NCI-H446 treated with DMSO at 0.1 percent for 48 hours (cell line): ENCODE measurements at regions not wholly inside any gene's neighbourhood (a gene's known extent, or its start where the extent isn't known, plus 50 kb on each side); places are given as distances from the start of the nearest gene placed in this dataset.
"Not testable (repeated sequence)": the region's sequence is repeated elsewhere in the genome, so short reads cannot be mapped to it uniquely, and the experiment has no call there.

Source experiments
- DNase-seq: peaks from one replicate; lab custom pipeline; 2025; lab: John Stamatoyannopoulos, UW

DNA sequence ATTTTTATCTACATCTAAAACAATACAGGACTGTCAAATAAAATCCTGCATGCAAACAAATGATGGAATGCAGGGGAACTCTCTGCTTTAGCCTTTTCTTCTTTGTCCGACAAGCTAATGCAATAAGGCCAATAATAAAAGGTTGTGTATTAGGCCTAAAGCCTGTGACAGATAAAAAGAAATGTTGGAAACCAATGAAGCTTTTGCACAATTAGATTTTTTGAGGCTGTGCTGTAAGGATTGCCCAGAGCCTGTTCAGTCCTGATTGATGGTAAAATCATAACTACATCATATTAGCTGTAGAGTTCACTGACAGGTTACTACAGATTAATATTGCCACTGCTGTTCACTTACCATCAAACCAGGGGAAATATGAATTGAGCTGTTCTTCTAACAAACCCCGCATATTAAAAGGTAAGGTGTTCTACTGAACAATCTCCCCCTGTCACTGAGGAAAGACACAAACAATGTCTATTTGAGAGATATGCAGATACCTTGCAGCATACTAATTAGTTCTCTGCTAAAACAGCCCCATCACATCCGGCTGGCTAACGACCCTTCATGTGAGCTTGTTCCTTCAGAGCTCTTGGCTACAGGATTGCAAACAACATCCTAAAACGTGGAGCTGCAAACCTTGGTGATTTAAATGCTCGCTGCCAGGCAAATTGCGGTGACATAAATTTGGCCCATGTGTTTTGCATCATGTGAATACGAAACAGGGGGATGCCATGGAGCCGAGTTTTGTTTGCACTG lies 305.4 kb downstream of the MTX2 start:
- DNase-seq, result no peak

DNA sequence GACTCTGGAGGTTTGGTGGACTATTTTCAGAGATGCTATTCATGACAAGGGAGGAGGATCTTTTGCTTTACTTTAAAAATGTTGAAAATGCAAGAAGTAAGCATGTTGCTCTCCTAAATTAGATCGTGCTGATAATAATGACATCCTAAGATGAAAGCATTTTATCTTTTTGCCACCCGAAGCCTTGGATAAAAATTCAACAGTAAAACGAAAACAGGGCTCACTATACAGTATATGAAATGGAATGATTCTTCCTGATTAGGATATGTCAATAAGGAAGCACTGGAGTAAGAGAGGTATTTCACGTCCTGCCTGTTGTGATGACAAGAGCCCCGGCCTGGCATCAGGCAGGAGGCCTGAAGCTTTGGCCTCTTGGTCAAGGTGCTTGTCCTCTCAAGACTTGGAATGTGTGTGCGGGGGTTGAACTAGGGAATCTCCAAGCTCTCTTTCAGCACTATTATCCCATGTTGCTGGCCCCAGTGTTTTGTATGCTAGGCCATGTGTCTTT lies 306.0 kb downstream of the MTX2 start:
- DNase-seq, result no peak

DNA sequence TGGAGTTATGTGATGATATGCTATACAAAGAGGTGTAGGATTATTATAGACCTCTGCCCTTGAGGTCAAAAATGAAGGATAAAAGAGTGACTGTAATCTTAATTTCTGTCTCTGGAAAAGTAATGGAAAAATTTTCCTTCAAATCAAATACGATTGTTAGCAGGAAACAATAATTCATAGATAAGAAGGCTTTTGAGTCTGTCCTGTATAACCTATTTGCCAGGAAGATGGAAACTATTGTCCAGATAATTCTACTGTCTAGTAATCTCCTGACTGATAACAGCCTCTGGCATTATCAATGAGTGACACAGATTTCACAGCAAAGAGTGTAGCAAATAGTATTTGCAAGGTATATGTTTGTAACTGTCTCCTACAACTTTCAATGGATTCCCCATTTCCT lies 307.8 kb downstream of the MTX2 start:
- no peak for DNase-seq

DNA sequence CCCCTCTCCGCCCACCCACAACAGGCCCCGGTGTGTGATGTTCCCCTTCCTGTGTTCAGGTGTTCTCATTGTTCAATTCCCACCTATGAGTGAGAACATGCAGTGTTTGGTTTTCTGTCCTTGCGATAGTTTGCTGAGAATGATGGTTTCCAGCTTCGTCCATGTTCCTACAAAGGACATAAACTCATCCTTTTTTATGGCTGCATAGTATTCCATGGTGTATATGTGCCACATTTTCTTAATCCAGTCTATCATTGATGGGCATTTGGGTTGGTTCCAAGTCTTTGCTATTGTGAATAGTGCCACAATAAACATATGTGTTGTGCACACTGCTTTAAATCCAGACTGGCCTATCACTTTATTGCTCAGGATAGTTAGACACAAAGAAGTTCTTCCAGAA lies 309.1 kb downstream of the MTX2 start:
- DNase-seq, result not testable (repeated sequence)

DNA sequence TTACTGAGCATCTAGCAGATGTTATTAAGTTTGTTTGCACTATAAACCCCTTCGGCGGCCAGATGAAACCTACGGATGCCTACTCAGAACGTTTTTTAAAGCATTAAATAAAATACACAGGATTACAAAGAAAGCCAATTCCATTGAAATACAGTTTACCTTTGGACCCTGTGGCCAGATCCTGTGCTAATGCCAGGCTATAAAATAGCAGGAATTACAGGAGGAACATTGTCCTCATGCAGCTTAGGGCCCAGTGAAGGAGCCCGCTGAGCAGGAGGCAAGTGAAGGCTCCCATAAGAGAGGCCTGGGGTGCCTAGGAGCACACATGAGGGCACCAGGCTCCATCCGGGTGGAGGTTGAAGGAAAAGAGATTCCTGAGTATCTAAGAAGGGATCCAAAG lies 310.4 kb downstream of the MTX2 start:
- DNase-seq, result no peak

DNA sequence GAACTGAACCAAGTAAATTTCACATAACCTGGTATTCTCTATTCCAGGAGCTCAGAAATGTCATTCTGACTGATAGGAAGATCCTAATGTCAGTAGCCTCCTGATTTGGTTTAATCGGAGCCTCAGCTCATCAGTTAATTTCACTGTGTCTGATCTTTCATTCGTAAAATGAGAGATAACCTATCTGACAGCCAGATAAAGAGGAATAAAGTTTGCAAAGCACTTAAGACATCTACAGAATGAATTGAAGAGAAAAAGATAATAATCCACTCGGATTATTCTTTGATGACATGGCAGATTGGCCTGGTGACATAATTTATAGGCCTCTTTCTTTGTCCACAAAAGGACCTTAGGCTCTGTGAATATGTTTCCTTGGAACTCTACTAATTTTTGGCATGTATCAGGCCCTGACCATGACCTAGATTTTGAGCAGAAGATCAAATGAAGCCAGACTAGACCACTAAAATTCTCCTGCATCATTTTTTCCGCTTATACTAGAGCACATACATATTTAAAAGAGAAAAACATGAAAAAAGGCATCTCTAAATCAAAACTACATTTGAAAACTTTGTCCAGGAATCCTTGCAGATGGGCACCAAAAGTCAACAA lies 312.4 kb downstream of the MTX2 start:
- no peak for DNase-seq

DNA sequence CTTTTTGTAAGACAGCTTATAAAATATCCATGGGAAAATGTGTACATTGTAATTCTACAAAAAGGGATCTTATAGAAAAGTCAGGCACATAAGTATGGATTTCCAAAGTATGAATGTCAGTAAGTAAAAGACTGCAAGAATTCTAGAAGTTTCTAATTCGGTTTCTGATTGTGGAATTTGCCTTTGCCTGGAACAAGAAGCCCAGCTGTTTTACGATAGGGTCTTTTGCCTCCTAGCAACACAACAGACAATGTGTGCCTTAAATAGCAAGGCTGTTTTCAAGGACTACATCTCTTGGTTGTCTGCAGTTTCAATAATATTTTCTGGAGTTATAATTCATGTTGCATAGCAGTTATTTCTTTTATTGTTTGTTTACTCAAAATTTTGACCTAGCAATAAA lies 312.9 kb downstream of the MTX2 start:
- DNase-seq, result no peak

DNA sequence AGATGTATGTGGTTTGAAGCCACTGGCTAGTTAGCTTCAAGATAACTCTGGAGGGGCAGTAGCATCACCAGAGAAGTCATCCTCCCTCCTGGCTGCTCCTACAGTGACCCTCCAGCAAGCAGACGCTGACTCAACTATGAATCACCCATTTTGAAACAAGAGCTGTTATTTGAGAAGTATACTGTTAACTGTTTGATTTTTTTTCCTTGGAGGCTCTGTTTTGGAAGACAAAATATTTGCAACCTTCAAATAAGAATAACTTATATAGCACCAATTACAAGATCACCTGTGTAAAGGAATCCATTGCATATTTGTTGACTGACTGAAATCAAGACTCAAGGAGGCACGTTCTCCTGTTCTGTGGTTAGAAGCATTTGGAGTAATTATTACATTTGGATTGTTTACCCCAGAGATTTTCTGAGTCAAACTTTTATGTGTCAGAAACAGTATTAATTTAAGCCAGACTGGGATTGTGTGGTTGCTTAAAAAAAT lies 313.8 kb downstream of the MTX2 start:
- no peak for DNase-seq

DNA sequence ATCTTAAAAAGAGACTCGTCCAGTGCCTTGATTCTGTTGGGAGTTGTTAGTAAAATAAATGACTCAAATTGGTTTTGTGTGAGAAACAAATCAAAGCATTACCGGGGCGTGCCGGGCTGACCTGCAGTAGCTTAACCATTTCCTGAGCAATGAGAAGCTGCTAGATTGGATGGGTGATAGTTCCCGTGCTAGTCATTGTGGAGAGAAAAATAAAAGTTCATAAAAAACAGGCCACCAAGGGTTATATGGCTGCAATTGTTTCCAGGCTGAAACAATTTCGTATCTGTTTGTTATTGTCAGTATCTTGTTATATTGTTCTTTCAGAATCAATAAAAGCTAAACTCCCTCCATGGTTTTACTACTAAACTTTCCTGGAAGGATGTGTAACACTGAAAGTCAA lies 314.4 kb downstream of the MTX2 start:
- DNase-seq, result no peak

DNA sequence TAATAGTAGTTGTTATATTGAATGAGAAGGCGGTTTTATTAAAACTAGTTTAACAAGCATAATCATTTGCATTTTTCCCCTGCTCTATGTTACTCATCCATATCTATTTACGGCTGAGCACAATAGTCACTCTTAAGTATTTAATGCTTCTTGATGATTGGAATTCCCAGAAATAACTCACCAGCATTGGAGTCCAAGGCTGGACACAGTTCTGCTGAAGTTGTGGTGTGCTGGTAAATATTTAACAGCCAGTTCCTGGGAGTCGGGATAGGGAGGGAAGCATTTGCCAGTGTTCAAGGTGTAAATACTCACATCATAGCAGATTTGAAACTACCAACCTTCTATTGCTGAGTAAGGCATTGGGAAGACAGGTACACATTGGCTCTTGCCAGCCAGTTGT lies 315.1 kb downstream of the MTX2 start:
- DNase-seq, result no peak

DNA sequence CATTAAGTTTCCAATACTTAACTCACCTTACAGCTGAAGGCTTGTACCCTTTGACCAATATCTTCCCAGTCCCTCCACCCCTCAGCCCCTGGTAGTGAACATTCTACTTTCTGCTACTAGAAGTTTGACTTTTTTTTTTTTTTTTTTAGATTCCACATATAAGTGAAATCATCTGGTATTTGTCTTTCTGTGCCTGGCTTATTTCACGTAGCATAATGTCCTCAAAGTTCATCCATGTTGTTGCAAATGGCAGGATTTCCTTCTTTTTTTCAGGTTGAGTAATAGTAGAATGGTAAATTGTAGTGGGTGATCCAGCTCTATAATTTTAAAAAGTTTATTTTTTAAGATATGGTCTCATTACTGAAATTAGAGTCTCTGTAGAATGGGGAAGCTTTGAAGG lies 316.0 kb downstream of the MTX2 start:
- DNase-seq, result no peak

DNA sequence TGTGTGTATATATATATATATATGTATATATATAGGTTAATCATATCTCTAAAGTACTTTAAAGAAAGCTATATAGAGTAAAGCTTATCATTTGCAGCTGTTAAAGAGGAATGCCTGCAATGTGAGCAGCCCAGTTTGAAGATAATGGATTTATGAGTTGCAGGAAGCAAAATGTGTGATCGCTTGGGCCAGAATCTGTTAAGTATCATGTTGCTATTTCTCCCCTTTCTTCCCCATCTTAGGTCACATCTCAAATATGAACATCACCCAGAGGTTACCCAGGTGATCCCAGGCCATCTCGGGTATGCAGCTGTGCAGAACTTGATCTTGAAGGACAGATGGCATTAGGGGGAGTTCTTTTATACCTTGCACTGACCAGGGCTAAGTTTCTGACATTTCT lies 316.5 kb downstream of the MTX2 start:
- no peak for DNase-seq

DNA sequence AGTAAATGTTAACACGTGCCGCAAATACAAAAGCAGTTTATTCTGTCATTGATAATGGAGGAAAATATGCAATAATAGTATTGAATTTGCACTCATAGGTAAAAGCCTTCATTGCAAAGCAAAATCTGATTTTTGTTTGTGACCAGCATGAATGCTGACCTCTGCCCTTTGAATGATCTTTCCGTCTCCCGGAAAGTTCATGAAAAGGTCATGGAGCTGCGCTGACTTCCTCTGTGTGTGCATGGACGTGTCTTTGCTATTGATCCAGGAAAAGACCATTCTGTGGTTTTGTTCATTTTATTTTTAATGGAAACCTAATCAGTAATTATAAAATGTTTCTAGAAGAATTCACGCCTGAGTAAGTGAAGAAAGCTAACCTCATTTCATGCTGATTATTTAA lies 320.0 kb downstream of the MTX2 start:
- DNase-seq, result no peak

DNA sequence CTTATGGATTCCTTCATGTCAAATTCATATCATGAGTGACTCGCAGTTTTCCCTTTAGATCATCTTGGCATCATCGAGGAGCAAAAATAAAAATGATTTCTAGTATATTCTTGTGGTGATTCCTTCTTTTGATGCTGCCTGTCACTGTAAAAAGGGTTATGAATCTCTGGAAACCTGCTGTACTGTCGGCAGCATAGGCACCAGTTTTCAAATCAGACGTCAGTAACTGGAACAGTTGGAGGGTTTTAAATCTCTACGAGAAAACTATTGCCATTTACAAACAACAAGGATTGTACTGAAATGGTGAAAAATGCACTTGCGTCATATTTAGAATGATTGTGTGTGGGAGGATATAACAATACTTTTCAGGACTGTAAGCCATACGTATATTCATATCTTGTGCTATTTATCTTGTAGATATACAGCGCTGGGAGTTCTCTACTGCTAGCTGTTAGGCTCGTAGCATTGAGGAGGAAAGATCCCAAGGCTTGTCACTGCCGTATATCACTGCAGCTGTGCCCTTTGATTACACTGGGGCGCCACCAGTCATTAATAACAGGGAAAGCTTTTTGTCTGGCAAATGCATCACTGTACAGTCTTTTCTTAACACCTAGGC lies 320.7 kb downstream of the MTX2 start:
- no peak for DNase-seq

DNA sequence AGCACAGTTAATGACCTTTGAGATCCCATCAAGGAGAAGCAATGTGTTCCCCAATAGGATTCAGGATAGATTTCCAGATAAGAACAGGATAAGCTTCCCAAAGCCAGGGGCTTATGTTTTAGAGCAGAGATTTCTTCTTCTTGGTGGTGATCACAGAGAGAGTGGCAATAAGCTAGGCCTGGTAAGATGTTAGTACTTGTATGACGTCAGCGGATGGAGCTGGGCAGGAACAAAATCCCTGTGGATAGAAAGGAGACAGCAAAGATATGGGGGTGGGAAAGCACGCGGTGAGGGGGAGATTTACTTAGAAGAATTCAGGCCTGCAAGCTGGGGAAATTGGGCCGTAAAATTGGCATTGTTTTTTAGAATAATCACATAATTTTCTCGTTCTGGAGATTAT lies 323.0 kb downstream of the MTX2 start:
- no peak for DNase-seq

DNA sequence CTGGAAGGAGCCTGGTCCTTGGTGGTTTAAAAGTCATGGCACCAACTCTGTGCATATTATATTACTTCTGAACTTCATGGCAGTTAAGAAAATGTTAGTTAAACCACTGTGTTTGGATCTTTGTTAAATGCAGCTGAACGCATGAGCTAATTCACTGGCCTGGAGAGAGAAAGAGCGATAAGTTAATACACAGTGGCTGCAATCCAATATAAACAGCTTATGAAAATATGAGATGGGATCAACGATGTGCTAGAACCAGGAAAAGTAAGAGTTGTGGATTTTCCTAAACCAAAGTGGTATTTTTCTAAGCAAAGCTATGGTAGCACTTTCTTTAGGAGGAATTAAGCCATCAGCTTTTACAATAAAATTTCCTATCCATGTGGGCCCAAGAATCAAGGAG lies 326.7 kb downstream of the MTX2 start:
- DNase-seq, result no peak

DNA sequence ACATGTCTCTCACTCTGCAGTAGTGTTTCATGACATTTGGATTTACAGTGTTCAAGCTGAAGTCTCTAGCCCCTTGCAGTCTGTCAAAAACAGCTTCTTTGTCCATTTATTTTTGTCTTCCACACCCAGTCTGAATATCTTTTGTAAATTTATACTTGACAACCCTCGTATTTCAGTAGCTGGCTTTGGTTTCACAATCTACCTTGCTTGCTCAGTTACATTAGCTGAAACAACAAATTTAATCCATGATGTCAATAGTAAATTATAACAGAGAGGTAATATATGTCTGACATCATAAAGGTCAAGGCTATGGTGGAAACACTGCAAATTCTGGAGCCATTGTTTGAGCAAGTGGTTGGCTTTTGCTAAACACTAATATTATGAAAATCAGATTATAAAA lies 328.7 kb downstream of the MTX2 start:
- no peak for DNase-seq

DNA sequence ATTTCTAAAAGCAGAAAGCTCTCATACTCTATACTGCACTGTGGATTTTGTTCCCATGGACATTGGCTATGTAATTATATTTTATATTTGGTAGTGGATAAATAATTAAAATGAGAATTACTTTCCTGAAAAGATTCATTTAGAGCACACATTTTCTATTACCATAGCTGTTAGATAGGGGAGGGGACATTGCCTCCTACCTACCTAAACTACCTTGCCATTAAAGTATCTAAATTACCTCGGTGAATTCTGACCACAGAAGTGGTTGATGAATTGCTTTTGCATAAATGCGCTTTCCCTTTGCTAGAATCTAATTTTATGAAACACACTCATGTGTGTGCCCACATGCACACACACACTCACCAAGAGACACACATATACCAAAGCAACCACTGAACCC lies 329.1 kb downstream of the MTX2 start:
- DNase-seq, result no peak

DNA sequence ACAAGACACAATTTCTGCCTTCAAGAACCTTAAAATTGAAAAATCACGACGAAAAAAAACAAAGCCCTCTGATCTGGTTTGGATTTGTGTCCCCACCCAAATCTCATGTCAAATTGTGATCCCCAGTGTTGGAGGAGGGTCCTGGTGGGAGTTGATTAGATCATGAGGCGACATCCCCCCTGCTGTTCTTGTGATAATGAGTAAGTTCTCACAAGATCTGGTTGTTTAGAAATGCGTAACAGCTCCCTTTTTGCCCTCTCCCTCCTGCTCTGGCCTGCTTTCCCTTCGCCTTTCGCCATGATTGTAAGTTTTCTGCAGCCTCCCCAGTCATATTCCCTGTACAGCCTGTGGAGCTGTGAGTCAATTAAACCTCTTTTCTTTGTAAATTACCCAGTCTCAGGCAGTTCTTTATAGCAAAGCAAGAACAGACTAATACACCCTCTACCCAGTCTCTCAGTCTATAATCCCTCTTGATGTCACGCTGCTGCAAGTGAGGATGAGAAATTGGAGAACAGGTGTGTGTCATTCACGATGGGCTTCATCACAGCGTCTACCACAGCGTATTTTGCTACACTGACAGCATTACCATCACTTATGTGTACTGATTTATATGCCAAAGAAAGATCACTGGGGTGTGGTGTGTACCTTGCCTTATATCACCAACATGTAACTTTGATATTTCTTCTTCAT lies 330.7 kb downstream of the MTX2 start:
- no peak for DNase-seq

DNA sequence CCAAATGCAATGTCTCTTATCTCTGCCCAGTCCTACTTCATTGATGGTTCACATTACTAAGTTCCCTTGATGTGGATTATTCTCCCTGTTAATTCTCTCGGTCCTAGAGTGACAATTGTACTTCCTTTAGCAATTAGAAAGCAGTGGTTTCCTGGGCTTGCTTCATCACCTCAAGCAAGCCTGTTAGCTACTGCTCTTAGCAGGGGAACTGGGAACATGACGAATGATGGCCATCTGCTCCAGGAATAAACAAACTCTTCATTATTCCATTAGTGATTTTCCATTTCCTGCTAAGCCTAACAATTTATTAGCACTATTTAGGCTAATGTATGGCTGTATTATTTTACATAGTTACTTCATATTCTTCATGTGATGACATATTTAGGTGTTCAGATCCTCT lies 331.8 kb downstream of the MTX2 start:
- DNase-seq, result no peak

DNA sequence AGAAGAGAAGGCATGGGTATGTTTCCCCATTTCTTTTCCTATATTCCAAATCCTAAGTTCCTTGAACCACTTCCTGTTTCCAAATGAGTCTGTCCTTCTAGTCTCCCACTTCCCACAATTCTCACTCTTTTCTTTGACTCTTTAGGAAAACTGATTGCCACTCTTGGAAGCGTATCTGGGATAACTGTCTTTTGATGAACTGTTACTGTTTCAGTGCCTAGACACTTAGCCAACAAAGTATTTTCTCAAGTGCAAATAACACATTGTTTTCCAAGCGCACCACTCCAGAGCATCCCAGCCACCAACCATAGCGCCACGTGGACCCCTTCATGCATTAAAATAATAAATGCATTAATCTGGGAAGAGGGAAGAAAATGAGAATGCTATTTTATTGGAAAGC lies 342.8 kb downstream of the MTX2 start:
- DNase-seq, result no peak

DNA sequence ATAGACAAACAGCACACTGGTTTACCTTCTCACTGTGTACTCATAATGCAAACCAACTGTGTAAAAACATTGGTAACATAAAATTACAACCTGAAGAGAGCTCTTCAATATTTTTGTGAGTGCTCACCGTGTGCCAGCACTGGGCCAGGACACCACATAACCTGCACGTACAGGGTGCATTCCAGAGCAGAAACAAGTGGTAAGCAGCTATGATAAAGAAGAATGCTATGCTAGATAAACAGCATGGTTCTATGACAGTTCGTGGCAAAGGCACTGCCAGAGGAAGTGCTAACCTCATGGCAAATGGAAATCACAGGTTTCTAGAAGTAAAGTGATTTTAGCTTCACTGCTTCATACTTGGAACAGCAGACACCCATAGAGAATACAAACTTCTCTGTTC lies 343.5 kb downstream of the MTX2 start:
- DNase-seq, result no peak
